Fibroblast of pulmonary artery (primary cell): ENCODE measurements at regions not wholly inside any gene's neighbourhood (a gene's known extent, or its start where the extent isn't known, plus 50 kb on each side); places are given as distances from the start of the nearest gene placed in this dataset.
"Not testable (repeated sequence)": the region's sequence is repeated elsewhere in the genome, so short reads cannot be mapped to it uniquely, and the experiment has no call there.

ENCODE experiments used
- DNase-seq: peaks from one replicate; pipeline ENCODE4 v3.0.0-alpha.2; 2010; ENCODE audit warnings: low read depth
- H3K4me3 ChIP-seq: replicated peaks from 2 replicates; pipeline ENCODE4 v1.5.1; 2011; ENCODE audit warnings: low read depth, mild to moderate bottlenecking, control low read depth, low read length, moderate library complexity
- TF ChIP-seq, protein P1 (sequence below): IDR thresholded peaks from 2 replicates; pipeline ENCODE4 v1.5.1; 2011; ENCODE audit warnings: mild to moderate bottlenecking, control low read depth, low read length, inconsistent platforms; ENCODE audit errors: missing control alignments

DNA sequence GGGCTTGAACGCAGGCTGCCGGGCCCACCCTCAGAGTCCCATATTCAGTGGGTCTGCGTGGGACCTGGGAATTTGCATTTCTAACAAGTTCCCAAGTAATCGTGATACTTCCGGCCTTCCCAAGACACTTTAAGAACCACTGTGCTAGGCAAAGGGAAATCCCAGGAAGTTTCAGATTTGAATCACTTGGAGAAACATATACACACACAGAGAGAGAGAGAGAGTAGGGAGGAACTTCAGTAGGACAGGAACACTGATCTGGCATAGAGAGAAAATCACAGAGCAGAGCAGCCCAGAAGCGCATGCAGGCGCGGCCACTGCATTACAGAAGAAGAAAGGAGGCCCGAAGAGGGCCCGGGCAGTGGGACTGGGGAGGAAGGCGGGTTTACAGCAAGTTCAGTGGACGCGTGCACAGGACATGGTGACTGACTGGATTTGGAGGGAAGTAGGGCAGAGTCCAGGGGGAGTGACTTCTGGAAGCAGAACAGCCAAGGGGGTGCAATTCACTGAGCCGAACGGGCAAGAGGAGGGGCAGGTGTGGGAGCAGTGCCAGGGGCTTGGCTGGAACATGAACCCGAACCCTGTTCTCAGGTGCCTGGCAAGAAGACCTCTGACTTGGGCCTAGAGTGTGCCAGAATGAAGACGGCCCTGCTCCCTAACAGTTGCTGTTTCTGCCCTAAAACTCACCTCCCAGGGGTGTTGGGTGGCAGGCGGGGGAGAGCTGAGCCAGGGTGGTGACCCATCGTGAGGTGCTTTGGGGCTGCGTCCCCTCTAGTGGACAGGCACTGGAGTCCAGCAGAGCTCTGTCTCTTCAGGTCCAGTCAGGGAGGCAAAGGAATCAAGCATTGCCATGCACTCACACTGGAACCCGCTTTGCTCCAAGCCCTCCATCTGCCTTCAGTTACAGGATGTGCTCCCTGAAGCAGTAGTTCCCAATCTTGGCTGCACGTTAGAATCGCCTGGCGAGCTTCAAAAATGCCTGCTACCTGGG, 101.3 kb upstream of the HES1 start:
- no peak for DNase-seq
- TF ChIP-seq, protein P1, sequence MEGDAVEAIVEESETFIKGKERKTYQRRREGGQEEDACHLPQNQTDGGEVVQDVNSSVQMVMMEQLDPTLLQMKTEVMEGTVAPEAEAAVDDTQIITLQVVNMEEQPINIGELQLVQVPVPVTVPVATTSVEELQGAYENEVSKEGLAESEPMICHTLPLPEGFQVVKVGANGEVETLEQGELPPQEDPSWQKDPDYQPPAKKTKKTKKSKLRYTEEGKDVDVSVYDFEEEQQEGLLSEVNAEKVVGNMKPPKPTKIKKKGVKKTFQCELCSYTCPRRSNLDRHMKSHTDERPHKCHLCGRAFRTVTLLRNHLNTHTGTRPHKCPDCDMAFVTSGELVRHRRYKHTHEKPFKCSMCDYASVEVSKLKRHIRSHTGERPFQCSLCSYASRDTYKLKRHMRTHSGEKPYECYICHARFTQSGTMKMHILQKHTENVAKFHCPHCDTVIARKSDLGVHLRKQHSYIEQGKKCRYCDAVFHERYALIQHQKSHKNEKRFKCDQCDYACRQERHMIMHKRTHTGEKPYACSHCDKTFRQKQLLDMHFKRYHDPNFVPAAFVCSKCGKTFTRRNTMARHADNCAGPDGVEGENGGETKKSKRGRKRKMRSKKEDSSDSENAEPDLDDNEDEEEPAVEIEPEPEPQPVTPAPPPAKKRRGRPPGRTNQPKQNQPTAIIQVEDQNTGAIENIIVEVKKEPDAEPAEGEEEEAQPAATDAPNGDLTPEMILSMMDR: no peak
- no peak overlapping the region for H3K4me3 ChIP-seq

DNA sequence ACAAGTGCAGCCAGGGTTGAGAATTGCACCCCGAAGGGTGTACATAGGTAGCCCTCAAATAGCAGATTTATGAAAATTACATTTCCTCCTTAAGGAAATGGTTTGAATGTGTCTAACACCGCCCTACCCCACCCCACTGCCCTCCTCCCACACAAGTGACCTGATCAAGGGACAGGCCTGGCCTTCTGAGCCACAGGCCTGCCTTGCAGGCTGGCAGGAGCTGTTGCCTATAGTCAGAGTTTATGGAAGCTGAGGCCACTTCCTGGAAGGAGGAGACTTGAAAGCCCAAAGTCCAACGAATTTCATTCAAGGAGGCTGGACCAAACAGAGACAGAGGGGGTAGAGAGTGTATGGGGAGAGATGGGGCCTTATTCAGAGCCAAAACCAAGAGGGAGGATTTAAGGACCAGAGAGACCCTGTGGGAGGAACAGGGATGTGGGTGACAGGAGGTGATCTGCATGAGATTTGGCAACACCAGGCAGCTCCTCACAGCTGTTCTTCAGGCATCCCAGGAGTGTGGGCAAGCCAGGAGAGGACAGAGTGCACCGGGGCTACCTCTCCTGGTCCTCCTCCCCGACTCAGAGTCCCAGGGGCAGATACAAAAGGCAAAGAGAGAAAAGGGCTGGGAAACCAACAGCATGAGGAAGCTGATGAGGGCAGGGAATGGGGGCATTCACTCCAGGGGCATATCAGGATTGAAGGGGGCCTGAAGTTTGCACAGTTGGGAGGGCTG, 100.4 kb upstream of the HES1 start:
- DNase-seq: no peak
- no peak overlapping the region for H3K4me3 ChIP-seq
- TF ChIP-seq, protein P1: no peak

DNA sequence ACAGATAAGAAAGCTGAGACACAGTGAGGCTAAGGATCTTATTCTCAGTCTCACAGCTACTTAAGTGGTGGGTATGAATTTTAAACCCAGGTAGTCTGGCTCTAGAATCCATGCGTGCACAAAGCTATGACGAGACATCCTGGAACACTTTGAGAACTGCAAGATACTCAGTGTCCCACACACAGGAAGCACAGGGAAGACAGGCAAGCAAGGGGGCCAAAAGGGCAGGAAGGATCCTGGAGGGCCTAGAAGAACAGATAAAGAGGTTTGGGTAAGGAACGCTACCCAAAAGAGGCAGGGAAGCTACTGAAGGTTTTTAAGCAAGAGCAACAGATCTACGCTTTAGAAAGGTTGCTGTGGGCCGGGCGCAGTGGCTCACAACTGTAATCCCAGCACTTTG, 99.1 kb upstream of the HES1 start:
- no peak for DNase-seq
- TF ChIP-seq, protein P1: no peak
- H3K4me3 ChIP-seq: no peak overlapping the region

DNA sequence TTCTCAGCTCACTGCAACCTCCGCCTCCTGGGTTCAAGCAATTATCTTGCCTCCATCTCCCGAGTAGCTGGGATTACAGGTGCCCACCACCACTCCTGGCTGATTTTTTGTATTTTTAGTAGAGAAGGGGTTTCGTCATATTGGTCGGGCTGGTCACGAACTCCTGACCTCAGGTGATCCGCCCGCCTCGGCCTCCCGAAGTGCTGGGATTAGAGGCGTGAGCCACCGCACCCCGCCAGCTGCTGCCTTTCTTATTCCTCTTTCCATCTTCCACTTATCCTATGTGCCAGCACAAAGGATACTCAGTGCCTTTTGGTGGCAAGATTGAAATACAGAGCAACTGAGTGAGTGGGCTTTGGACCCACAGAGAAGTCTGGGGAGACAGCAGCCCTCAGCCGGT, 97.6 kb upstream of the HES1 start:
- DNase-seq, H3K4me3 ChIP-seq: not testable (repeated sequence)

DNA sequence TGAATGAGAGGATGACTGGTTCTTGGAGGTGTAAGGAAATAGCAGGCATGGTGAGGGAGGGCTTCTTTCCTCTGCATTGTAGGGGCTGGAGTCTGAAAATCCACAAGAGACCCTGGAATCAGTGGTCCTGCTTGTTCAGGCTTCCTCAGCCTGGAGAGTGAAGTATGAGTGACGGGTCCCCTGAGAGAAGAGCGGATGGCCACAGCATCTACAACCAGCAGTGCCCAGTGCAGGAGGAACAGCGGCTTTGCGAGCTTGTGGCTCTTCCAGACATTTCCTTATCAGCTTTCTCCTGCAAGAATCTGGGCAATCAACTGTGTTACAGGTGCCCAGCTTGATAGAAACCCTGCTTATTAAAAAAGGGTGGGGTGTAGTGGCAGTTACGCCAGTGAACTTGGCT, 97.0 kb upstream of the HES1 start:
- DNase-seq: no peak
- H3K4me3 ChIP-seq: no peak overlapping the region
- TF ChIP-seq, protein P1: no peak

DNA sequence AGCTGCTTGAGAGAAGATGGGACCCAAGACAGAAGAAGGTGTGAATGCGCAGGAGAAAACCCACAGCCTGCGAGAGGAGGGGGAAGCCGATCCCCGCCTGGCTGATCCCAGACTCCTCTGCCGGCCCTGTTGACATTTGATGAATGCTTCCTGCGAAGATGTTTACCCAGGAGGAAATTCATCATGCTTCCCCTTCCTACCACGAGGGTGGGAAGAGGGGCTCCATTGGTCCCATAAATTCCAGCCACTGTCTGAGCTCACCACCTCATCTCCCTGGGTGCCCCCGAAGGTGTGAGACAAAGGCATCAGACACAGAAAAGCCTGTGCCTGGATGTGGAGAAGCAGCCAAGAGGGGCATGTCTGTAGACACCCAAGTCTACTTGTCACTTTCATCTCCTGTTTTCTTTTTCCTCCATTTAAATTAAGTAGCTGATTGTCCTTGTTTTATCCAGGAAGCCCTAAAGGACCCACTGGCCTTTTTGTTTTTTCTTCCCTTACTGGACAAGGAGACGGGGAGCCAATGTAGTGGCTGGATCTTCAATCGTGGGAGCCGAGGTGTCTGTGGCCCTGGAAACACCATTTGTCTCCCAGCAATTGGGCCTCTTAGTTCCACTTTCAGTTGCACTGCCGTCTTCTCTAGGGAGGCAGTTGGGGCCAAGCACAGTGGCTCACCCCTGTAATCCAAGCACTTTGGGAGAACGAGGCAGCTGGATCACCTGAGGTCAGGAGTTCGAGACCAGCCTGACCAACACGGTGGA, 95.3 kb upstream of the HES1 start:
- no peak overlapping the region for H3K4me3 ChIP-seq
- DNase-seq: no peak
- TF ChIP-seq, protein P1: no peak

DNA sequence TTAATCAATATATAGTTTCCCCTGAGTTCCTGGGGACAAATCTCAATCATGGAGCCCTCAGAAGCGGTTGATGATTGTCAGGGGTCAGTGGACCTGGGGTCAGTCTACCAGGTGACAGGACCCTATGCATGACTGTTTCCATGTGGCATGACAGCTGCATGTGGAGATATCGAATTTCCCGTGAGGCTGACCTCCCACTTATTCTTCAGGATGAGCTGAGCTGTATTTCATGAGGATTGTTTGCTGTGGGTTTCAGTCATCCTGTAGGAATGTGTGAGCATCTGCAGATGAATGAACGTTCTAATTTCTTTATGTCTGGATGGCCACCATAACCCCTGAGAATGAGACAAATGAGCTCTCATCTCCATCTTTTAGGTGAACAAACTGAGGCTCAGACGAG, 93.0 kb upstream of the HES1 start:
- no peak overlapping the region for H3K4me3 ChIP-seq
- TF ChIP-seq, protein P1: no peak
- DNase-seq: peak; percentile 57
